HG02623 (cell line): ENCODE measurements at regions not wholly inside any gene's neighbourhood (a gene's known extent, or its start where the extent isn't known, plus 50 kb on each side); places are given as distances from the start of the nearest gene placed in this dataset.
"Not testable (repeated sequence)": the region's sequence is repeated elsewhere in the genome, so short reads cannot be mapped to it uniquely, and the experiment has no call there.

Experiments
- ATAC-seq: cut with Tn5 transposase; IDR thresholded peaks from one replicate; pipeline ENCODE4 v1.9.1; 2021; ENCODE audit warnings: moderate library complexity; ENCODE audit not compliant: unreplicated experiment

GRCh38 chr1:148361427-148362215 lies 121.5 kb downstream of the PPIAL4G start:
- ATAC-seq: not testable (repeated sequence)

- ATAC-seq: no peak
Observed at GRCh38 chr1:148357037-148357436, 126.1 kb downstream of the PPIAL4G start.

- no peak for ATAC-seq
Observed at GRCh38 chr1:148355976-148356375, 127.1 kb downstream of the PPIAL4G start.

GRCh38 chr1:148354913-148355308 lies 128.2 kb downstream of the PPIAL4G start:
- ATAC-seq: no peak

- ATAC-seq: no peak
Observed at GRCh38 chr1:148354284-148354912, 128.7 kb downstream of the PPIAL4G start.

- no peak for ATAC-seq
Observed at GRCh38 chr1:148353461-148354283, 129.4 kb downstream of the PPIAL4G start.

GRCh38 chr1:148352470-148353053 lies 130.5 kb downstream of the PPIAL4G start:
- ATAC-seq: no peak

- ATAC-seq: no peak
Observed at GRCh38 chr1:148347781-148348180, 135.3 kb downstream of the PPIAL4G start.

- ATAC-seq: not testable (repeated sequence)
Observed at GRCh38 chr1:148345659-148346151, 137.4 kb downstream of the PPIAL4G start.

- ATAC-seq: not testable (repeated sequence)
Observed at GRCh38 chr1:148344651-148345050, 138.5 kb downstream of the PPIAL4G start.

- not testable (repeated sequence) for ATAC-seq
Observed at GRCh38 chr1:148341729-148342128, 141.4 kb downstream of the PPIAL4G start.

GRCh38 chr1:148336121-148336918 lies 146.8 kb downstream of the PPIAL4G start:
- ATAC-seq: not testable (repeated sequence)

- peak; percentile 60 for ATAC-seq
Observed at GRCh38 chr1:148334339-148335130, 148.6 kb downstream of the PPIAL4G start.

GRCh38 chr1:148333875-148334338 lies 149.2 kb downstream of the PPIAL4G start:
- no peak for ATAC-seq

- ATAC-seq: no peak
Observed at GRCh38 chr1:148328884-148329283, 154.2 kb downstream of the PPIAL4G start.

- not testable (repeated sequence) for ATAC-seq
Observed at GRCh38 chr1:148325031-148325430, 158.1 kb downstream of the PPIAL4G start.

- ATAC-seq: not testable (repeated sequence)
Observed at GRCh38 chr1:148324465-148324864, 158.6 kb downstream of the PPIAL4G start.

GRCh38 chr1:148320079-148320478 lies 163.0 kb downstream of the PPIAL4G start:
- not testable (repeated sequence) for ATAC-seq

- ATAC-seq: no peak
Observed at GRCh38 chr1:148318904-148319242, 164.2 kb downstream of the PPIAL4G start.
